ENCODE measurements at regions not wholly inside any gene's neighbourhood (a gene's known extent, or its start where the extent isn't known, plus 50 kb on each side); places are given as distances from the start of the nearest gene placed in this dataset.

DNA sequence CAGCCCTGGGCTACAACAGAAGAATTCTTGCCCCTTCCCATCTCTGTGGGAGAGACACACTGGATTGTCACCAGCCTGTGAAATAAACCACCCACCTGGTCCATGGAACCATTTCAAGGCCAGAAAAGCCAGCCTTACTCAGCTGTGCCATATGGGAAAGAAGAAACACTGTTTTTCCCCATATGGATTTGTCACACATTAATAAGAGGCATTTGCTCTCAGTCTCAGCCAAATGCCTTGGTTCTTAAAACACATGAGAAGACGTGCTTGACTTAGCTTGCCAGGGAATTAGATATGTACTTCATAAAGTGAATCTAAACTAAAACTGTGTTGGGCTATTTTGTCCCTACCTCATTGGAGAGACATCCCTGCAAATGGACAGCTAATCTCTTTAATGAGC is 308.6 kb upstream of the TNP1 start:
- intact Hi-C loops (cut with micrococcal nuclease; ENCODE audit: unreplicated experiment): no loop called here
- no peaks in the 10 kb centered on the region for H3K4me1 ChIP-seq (ENCODE audit: insufficient read depth, low read length)
- no peaks in the 10 kb centered on the region for H3K27me3 ChIP-seq (ENCODE audit: control insufficient read depth in 1 of 2, insufficient read depth in 2 of 2, low read length in 2 of 2)
- no peaks in the 10 kb centered on the region for H4K20me1 ChIP-seq (ENCODE audit: insufficient read depth, low read length)
- H3K36me3 ChIP-seq (replicated peaks in 1 of 2; ENCODE audit: control insufficient read depth in 1 of 2, insufficient read depth in 2 of 2, low read length in 2 of 2): no peaks in the 10 kb centered on the region
- H3K27ac ChIP-seq (ENCODE audit: extremely low read length, insufficient read depth, low read length): no peak overlapping the region
- FAIRE-seq (no peak), DNase-seq (ENCODE audit: low spot score) (no peak), ATAC-seq (no peak)
- BruUV-seq (replicated peaks): no TSS peak
- H2AFZ ChIP-seq (ENCODE audit: low read length): no peak overlapping the region
- no peak for TF ChIP-seq TRIM24 (CRISPR knock-in tag; IDR thresholded peaks at IDR 0.05)
- no peak for TF ChIP-seq KLF6 (CRISPR knock-in tag; IDR thresholded peaks at IDR 0.05)
- TF ChIP-seq ZNF225 (CRISPR knock-in tag; IDR thresholded peaks at IDR 0.05): no peak
- no peak for TF ChIP-seq AHR (CRISPR knock-in tag; IDR thresholded peaks at IDR 0.05)
- TF ChIP-seq, protein P1, sequence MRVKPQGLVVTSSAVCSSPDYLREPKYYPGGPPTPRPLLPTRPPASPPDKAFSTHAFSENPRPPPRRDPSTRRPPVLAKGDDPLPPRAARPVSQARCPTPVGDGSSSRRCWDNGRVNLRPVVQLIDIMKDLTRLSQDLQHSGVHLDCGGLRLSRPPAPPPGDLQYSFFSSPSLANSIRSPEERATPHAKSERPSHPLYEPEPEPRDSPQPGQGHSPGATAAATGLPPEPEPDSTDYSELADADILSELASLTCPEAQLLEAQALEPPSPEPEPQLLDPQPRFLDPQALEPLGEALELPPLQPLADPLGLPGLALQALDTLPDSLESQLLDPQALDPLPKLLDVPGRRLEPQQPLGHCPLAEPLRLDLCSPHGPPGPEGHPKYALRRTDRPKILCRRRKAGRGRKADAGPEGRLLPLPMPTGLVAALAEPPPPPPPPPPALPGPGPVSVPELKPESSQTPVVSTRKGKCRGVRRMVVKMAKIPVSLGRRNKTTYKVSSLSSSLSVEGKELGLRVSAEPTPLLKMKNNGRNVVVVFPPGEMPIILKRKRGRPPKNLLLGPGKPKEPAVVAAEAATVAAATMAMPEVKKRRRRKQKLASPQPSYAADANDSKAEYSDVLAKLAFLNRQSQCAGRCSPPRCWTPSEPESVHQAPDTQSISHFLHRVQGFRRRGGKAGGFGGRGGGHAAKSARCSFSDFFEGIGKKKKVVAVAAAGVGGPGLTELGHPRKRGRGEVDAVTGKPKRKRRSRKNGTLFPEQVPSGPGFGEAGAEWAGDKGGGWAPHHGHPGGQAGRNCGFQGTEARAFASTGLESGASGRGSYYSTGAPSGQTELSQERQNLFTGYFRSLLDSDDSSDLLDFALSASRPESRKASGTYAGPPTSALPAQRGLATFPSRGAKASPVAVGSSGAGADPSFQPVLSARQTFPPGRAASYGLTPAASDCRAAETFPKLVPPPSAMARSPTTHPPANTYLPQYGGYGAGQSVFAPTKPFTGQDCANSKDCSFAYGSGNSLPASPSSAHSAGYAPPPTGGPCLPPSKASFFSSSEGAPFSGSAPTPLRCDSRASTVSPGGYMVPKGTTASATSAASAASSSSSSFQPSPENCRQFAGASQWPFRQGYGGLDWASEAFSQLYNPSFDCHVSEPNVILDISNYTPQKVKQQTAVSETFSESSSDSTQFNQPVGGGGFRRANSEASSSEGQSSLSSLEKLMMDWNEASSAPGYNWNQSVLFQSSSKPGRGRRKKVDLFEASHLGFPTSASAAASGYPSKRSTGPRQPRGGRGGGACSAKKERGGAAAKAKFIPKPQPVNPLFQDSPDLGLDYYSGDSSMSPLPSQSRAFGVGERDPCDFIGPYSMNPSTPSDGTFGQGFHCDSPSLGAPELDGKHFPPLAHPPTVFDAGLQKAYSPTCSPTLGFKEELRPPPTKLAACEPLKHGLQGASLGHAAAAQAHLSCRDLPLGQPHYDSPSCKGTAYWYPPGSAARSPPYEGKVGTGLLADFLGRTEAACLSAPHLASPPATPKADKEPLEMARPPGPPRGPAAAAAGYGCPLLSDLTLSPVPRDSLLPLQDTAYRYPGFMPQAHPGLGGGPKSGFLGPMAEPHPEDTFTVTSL (CRISPR knock-in tag; IDR thresholded peaks at IDR 0.05; ENCODE audit: borderline replicate concordance): no peak
- TF ChIP-seq, protein P2, sequence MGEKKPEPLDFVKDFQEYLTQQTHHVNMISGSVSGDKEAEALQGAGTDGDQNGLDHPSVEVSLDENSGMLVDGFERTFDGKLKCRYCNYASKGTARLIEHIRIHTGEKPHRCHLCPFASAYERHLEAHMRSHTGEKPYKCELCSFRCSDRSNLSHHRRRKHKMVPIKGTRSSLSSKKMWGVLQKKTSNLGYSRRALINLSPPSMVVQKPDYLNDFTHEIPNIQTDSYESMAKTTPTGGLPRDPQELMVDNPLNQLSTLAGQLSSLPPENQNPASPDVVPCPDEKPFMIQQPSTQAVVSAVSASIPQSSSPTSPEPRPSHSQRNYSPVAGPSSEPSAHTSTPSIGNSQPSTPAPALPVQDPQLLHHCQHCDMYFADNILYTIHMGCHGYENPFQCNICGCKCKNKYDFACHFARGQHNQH (CRISPR knock-in tag; IDR thresholded peaks at IDR 0.05): no peak
- TF ChIP-seq, protein P3, sequence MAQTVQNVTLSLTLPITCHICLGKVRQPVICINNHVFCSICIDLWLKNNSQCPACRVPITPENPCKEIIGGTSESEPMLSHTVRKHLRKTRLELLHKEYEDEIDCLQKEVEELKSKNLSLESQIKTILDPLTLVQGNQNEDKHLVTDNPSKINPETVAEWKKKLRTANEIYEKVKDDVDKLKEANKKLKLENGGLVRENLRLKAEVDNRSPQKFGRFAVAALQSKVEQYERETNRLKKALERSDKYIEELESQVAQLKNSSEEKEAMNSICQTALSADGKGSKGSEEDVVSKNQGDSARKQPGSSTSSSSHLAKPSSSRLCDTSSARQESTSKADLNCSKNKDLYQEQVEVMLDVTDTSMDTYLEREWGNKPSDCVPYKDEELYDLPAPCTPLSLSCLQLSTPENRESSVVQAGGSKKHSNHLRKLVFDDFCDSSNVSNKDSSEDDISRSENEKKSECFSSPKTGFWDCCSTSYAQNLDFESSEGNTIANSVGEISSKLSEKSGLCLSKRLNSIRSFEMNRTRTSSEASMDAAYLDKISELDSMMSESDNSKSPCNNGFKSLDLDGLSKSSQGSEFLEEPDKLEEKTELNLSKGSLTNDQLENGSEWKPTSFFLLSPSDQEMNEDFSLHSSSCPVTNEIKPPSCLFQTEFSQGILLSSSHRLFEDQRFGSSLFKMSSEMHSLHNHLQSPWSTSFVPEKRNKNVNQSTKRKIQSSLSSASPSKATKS (CRISPR knock-in tag; IDR thresholded peaks at IDR 0.05): no peak
- no peak for TF ChIP-seq NR2F2 (IDR thresholded peaks at IDR 0.05; ENCODE audit: borderline replicate concordance, low read depth)
- TF ChIP-seq ZMYM3 (CRISPR knock-in tag; IDR thresholded peaks at IDR 0.05): no peak
- TF ChIP-seq SNAI1 (CRISPR knock-in tag; IDR thresholded peaks at IDR 0.05; ENCODE audit: borderline replicate concordance): no peak
- no peak for TF ChIP-seq ZNF138 (CRISPR knock-in tag; IDR thresholded peaks at IDR 0.05; ENCODE audit: low read depth)
- TF ChIP-seq ZMAT3 (CRISPR knock-in tag; conservative IDR thresholded peaks at IDR 0.05): no peak
- TF ChIP-seq, protein P4, sequence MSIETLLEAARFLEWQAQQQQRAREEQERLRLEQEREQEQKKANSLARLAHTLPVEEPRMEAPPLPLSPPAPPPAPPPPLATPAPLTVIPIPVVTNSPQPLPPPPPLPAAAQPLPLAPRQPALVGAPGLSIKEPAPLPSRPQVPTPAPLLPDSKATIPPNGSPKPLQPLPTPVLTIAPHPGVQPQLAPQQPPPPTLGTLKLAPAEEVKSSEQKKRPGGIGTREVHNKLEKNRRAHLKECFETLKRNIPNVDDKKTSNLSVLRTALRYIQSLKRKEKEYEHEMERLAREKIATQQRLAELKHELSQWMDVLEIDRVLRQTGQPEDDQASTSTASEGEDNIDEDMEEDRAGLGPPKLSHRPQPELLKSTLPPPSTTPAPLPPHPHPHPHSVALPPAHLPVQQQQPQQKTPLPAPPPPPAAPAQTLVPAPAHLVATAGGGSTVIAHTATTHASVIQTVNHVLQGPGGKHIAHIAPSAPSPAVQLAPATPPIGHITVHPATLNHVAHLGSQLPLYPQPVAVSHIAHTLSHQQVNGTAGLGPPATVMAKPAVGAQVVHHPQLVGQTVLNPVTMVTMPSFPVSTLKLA (IDR thresholded peaks at IDR 0.05): no peak
- TF ChIP-seq MAFF (IDR thresholded peaks at IDR 0.05; ENCODE audit: low read depth, low read length): no peak
- no peak for TF ChIP-seq ZSCAN25 (CRISPR knock-in tag; IDR thresholded peaks at IDR 0.05)
- no peak for TF ChIP-seq YEATS2 (CRISPR knock-in tag; IDR thresholded peaks at IDR 0.05; ENCODE audit: borderline replicate concordance)
- ChIA-PET CTCF (ENCODE audit: low intra/inter-chr PET ratio, low total read pairs) (no interaction called here), POLR2A (no interaction called here)
- H3K9me3 ChIP-seq (ENCODE audit: low read length): no peaks in the 10 kb centered on the region
- WGBS (ENCODE audit: low lambda C conversion rate): 0% methylated on average over 1 of the region's 1 CpG
- H3K9ac ChIP-seq (ENCODE audit: insufficient read depth, low read depth, low read length): no peak overlapping the region
- H3K4me3 ChIP-seq (replicated peaks in 1 of 3; ENCODE audit: insufficient read depth in 1 of 3, low read depth in 2 of 3, low read length in 3 of 3): no peak overlapping the region
- H3K4me2 ChIP-seq (ENCODE audit: low read depth, low read length): no peak overlapping the region
- H3K79me2 ChIP-seq (ENCODE audit: insufficient read depth, low read length): no peaks in the 10 kb centered on the region
- in situ Hi-C loops (cut with HindIII; ENCODE audit: extremely low pct_ligation_motif_present, low pct_unique_long_range_greater_than_20kb): no loop called here
